ENCODE measurements at regions not wholly inside any gene's neighbourhood (a gene's known extent, or its start where the extent isn't known, plus 50 kb on each side); places are given as distances from the start of the nearest gene placed in this dataset.

DNA sequence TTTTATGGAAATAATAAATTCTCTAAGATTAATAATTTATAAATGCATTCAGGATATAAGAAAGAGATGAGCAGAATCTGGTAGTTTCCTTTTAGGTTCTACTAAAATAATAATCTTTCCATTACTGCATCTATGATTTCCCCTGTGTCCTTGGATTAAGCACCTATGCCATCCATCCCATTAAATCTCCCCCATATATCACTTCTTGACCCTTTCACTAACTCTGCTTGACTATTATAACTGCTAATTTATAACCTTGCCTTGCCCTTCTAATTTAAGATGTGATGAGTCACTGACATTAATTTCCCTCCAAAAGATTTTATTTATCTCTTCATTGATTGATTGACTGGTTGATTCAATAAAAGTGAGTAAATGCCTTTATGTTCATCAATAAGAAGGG lies 348.3 kb upstream of the LRATD1 start:
- DNase-seq, result no peak

DNA sequence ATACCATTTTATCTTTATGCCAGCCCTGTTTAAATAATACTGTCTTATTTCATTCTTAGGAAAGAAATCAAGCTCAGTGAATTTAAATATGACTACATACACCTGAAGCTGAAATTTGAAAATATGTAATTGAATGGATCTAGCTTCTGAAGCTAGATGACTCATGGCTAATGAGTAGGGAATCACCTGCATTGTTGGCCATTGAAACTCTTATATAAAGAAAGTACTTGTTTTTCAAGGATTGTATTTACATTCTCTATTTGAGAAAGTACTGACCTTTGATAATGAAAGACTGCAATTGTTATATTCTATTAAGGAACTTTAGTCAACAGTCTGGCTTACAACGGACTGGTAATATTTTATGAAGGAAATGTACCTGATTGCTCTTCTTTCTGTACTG lies 346.7 kb upstream of the LRATD1 start:
- no peak for DNase-seq

DNA sequence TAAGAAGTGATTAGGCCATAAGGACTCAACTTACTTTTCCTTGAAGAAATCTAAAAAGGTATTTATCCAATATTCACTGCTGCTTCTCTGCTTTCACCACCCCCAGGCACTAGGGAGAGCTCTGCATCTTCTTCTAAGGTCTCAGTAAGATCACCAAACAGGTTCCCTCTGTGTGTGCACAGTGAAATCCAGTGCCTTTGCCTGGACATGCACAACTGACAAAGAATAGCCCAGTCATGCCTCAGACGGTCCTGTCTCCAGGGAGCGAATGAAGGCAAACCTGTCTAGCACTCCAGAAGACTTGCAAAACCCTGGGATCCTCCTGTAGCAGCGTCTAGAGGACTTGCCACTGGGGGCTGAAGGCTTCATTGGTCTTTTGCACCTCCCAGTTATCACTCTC lies 344.5 kb upstream of the LRATD1 start:
- no peak for DNase-seq

DNA sequence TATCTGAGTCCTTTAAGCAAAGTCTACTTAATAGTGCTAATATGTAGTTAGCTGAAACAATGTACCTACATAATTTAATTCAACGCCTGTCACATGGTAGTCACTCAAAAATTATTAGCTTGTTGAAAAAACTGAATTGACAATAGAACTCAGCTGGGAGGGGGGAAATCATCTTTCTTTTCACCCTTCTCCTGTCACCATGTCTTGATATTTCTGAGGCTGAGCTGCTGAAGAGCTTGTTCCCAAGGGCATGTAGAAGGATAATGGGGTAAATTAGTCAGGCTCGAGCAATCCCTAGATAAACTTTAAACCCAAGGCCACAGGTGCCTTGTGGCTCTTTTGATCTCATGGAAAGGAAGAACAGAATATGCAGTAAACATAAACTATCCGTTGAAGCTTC lies 339.6 kb upstream of the LRATD1 start:
- no peak for DNase-seq

DNA sequence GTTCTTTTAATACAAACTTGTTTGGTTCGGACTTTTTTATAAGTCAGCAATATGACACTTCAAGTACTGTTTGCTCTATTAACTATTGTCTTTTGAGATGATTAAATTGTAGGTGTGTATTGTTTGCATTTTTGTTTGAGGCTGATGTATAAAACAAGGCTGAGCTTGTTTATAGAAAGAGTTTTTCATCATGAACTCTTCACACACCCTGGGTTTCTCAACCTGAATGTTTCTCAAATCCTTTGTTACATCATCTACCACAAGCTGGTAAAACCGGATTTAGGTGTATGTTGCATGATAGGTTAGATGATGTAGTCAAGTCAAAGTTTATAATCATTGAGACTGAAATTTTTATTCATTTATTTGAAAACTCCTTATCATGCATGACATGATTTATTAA lies 335.2 kb upstream of the LRATD1 start:
- no peak for DNase-seq

DNA sequence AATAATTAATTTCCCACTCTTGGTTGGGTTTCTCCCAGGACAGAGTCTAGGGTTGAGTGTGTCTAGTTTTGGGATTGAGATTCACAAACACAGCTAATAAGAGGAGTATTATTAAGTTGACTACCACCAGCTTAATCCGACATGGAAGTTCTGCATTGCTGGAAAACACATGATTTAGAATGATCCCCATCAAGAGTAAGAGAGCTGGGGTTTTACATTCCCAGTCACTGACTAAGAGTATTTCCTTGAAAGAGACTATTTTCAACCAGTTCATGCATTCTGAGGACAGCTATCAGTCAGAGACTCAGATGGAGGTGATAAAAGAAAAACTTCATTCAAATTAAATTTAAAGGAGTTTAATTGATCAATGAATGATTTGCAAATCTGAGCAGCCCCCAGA lies 334.6 kb upstream of the LRATD1 start:
- DNase-seq, result no peak

DNA sequence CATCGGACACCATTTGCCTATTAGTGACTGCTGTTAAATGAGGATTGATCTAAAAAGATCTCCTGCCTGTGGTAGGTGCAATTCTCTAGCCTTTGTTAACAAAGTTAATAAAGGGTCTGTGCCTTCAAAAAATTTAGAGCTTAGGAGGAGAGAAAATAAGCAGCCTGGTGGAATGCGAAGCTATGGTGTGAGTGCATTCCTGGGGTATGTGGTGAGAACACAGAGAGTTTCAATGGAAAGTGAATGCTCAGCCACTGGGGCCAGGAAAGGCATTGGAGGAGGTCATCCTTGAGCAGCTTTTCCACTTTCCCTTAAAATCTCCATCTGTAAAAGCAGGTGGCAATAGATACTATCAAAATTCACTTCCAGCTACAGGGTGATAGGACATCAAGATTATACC lies 331.2 kb upstream of the LRATD1 start:
- no peak for DNase-seq

DNA sequence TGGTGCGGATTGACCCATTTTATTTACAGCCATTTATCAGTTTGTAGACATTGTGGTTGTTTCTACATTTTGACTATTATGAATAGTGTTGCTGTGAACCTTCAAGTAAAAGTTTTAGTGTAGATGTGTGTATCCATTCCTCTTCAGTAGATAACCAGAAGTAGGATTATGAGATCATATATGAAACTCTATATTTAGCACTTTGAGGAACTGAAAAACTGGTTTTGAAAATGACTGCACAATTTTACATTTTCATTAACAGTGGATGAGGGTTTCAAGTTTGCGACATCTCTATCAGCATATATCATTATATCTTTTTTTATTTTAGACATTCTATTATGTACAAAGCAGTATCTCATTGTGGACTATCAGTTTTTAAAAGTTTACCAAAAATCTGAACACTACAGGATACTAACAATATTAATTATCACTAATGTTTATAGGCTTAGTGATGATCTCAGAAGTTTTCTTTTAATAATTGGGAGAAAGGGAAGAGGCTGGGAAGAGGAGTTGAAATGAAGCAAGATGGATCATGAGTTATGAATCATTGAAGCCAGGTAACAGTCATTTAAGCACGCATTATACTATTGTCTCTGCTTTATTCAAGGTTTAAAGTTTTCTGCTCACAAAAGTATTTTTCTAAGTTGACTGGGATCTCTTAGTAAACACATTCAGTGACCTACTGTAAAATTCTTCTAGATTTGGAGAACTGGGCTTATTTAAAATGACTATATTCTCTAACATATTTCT lies 329.0 kb upstream of the LRATD1 start:
- DNase-seq, result no peak

DNA sequence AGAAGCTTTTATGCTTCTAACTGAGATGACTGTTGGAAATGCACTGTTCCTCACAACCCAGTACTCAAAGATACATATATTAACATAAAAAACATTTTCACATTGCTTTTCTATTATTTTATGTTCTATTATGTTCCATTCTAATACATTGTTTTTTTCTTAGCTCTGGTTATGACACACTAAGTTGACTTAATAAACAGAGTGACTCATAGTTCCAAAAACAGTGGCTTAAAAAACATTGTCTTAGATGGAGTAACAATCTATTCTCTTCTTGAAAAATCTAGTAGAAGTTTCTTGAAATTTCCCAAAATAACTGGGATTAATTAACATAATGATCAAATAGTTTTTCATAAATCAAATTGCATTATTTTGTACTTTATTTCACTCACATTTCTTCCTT lies 328.2 kb upstream of the LRATD1 start:
- no peak for DNase-seq

DNA sequence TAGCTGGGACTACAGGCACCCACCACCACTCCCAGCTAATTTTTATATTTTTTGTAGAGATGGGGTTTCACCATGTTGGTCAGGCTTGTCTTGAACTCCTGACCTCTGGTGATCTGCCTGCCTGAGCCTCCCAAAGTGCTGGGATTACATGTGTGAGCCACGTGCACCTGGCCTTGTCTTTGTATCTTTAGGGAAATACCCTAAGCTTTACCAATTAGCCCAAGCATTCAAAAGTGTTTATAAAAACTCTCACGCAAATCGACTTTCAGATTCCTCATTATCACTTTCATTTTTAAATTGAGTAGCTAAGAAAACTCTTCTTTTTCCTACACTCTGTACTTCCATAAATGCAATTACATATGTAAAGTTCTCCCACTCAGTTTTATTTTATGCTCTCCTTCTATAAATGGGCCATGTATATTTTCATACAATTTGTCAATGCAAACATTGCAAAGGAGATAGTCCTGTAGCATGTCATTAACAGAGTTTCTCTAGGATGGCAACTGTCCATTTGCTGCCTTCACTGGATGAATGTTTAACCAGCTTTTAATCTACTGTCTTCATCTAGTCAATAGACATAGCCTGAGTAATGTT lies 326.2 kb upstream of the LRATD1 start:
- no peak for DNase-seq

DNA sequence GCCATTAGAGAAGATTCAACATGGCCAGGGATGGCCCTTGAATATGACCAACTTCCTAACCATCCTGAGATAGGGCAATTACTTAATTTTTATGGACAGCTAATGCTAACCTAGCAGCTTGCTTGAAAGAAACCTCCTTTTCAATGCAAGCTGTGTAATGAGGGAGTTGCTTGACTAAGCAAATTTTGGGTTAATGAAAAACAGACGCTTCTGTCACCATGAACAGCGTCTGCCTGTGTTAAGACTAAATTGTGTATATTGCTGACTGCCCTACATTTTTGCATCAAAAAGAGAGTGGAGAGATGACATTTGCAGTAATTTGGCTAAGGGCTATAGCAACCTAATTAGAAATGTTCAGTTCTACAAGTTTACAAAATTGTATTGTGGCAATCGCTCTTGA lies 319.2 kb upstream of the LRATD1 start:
- no peak for DNase-seq

DNA sequence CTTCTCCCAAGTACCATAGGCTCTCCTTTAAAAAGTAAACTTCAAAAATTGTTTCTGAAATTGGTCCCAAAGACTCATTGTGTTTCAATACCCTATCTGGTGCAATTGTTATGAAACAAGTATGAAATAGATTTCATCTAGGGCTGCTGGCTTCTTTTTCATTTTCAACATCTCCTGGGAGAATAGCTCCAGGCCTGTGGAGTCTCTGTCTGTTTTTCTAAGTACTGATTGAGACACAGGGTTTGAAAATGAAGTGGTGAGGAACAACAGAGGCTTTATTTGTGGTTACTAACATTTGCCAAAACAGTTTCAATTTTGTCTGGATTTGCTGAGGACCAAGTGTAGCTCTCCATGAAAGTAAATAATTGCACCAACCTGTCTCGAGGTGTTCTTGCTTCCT lies 315.9 kb upstream of the LRATD1 start:
- DNase-seq, result no peak

DNA sequence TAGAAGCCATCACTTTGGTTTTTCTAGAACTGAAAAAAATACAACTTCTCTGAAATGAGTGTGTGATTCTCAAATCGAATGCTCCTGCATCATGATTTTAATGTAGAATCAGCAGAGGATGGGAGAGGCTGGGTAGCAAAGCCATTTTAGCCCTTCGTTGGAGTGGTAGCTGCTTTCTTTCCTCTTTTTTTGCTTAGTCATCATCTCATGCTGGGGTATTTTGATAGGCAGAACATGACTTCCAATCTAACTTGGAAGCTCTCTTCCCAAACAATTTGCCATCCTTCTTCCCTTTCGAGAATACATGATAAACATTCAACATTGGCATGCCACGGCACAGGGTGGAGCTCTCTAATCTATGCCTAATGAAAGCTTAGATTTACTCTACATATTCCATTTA lies 311.2 kb upstream of the LRATD1 start:
- DNase-seq, result no peak

DNA sequence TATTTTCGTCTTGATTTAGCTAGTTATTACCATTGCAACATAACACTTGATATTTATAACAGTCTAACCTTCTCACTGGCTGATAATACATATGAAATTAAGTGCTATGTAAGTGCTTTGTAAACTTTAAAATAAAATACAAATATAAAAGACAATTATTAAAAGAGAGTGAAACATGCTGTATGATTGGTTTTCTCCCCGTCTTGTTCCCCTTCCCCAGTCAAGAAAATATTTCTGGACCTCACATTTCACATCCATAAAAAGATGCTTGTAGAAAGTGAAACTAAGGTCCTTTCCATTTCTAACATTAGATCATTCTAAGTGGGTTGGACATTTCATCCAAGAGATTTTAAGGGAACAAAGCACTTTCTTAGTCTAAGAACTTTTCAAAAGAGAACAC lies 310.2 kb upstream of the LRATD1 start:
- no peak for DNase-seq

DNA sequence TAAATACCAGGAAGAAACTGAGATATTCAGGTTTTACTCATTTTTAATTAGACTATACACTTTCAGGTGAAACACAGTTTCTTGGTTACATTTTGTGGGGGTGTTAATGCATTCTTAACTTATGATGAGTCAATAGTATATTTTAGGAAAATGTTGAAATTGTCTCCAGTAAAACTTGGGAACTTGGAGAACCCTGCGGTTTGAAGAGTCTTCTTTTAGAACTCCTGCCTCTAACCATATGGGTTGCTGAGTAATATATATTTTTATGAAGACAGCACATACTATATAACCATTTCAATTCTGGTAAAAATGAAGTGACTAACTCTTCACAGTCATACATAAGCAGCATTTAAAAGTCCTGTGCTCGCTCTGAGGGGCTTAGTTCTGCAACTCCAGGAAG lies 308.2 kb upstream of the LRATD1 start:
- no peak for DNase-seq

DNA sequence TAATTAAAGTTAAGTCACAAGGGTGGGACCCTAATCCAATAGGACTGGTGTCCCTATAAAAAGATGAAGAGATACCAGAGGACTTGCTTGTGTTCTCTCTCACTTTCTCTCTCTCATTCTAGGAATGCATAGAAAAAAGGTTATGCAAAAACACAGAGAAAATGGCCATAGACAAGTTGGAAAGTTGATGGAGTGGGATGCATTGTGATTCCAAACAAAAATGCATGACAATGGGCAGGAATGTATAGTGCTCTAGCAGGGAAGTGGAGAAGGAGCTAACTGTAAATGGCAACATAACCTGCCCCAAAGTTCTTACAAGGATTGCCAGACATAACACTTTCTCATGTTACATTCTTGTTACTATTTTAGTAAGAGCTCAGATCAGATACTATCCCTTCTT lies 301.6 kb upstream of the LRATD1 start:
- no peak for DNase-seq

DNA sequence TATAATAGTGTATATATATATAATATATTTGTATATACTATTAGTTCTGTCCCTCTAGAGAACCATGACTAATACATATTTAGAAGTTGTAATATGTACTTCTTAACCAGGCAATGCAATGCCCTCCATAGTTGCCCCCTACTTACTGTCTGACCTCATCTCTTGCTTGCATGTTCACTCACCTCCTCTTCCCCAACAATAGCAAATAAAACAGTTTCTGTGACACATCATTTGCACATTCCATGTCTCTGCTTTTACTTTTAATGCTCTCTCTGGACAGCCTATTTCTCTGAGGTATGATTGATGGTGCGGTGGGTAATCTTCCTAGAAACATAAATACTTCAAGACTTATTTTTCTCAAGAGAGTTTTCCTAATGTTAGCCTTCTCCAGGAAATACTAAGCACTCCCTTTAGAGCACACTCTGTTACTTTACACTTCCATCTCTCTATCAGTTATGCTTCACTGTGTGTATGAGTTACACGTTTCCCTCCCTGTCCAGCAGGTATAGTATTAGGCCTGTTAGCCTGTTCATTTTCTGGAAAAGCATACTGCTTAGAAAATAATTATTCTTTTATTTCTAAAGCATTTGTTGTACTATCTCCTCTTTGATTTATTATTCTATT lies 295.6 kb upstream of the LRATD1 start:
- no peak for DNase-seq

DNA sequence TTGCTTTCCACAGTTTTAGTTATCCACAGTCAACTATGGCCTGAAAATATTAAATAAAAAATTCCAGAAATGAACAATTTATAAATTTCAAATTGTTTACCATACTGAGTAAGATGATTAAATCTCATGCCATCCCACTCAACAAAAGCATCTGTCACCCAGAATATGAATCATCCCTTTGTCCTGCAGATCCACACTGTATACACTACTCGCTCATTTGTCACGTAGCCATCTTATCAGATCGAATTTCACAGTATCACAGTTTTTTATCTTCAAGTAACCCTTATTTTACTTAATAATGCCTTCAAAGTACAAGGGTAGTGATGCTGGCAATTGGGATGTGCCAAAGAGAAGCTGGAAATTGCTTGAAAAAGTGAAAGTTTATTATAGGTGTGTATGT lies 291.8 kb upstream of the LRATD1 start:
- no peak for DNase-seq

DNA sequence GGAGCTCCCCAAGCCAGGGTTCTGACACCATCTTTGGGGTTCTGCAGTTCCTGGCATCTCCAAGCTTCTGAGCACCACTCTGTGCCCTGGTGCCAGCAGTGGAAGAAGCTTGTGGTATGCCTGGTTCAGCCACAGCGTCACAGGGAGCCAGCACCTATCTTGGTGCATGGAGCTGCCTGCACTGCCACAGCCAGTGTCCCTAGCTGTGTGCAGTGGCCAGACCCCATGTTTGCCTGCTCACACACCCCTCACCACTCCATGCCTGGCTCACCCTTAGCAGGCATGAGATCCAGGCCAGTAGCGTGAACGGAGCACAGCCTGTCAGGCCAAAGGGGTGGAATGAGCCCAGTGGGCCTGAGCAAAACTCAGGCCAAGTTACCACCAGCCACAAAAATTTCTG lies 290.2 kb upstream of the LRATD1 start:
- no peak for DNase-seq

DNA sequence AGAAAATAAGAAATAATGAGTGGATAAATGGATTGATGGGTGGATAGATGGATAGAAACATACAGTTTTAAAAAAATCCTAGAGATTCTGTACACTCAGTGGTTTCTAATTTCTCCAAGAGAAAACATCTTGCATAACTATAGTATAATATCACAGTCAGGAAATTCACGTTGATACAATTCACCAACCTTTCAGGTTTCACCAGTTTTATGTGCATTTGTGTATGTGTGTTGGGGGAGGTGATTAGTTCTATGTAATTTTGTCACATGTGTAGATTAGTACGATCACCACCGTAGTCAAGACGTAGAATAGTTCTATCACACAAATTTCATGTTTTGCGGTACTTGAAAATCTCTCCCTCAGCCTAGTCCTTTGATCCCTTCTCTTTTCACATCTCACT lies 288.2 kb upstream of the LRATD1 start:
- no peak for DNase-seq

DNA sequence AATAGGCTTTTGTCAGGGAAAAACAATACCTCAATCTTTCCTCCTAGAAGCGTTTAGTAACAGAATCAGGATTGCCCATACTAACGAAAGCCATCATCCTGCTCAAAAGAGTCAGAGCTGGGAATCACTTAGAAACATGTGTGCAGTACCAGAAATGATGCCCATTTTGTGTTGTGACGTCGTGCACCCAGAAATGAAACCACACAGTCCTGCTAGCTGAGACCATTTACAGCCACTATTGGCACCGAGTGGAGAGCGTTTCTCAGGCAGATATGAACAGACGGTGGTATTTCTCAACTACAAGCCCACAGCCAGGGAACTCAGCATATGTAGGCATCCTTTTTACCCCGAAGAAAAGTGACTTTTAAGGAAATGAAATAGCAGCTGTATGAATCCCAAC lies 284.3 kb upstream of the LRATD1 start:
- no peak for DNase-seq

DNA sequence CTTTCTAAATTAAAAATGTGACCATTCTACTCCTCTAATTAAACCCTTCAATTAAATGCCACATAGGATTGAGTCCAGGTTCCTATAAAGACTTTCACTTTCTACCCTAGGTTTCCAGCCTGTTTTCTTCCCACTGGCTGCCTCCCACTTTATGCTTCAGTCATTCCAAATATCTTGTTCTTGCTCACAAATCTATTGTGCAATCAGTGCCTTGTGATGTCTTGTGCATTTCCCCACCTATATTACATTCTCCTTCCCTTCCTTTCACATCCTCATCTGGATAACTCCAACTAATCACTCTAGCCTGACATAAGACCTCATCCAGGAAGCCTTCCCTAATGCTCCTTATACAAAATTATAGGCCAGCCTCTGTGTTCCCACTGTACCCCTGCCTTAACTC lies 281.7 kb upstream of the LRATD1 start:
- no peak for DNase-seq

DNA sequence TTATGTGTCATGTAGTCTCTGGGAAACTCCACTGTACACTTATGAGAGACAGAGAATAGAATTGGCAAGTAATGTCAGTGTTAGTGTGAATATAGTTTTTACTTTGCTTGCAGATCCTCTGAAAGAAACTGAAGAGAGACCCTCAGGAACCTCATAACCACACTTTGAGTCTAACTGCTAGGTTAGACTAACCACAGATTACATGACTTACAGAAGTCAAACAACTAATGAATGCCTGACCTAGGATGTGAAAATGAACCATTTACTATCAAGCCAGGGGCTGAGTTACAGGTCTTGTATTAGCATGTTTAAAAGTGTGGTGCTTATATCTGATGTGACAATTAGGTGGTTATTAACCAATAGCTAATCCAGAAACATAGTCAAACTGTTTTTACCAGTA lies 280.4 kb upstream of the LRATD1 start:
- no peak for DNase-seq

DNA sequence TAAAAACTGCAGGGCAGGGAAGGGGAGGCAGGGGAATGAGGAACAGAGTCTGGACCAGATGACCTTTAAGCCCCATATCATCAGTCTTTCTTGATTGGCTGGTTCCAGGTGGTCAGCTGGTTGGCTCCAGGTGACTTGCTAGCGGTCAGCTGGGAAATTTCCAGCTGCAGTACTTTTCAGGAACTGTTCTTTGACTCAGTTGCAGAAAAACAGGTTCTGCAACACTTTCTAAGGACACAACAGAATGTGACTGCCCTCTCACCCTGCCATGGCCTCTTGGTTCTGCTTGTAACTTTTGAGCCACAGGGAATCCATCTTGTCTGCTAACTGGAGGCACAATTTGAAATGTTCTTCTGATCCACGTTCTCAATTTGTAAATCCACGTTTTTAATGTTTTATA lies 278.3 kb upstream of the LRATD1 start:
- DNase-seq, result no peak

Data from right kidney (tissue), 1 donor.